Left renal pelvis (tissue), 4 donors: ENCODE measurements at regions not wholly inside any gene's neighbourhood (a gene's known extent, or its start where the extent isn't known, plus 50 kb on each side); places are given as distances from the start of the nearest gene placed in this dataset.
"Not testable (repeated sequence)": the region's sequence is repeated elsewhere in the genome, so short reads cannot be mapped to it uniquely, and the experiment has no call there.

Experiments
- DNase-seq, 4 donors: peaks; one replicate each; pipeline ENCODE4 v3.0.0-alpha.2; 2013; ENCODE audit warnings: low read depth in 4 of 4, low spot score in 3 of 4

DNA sequence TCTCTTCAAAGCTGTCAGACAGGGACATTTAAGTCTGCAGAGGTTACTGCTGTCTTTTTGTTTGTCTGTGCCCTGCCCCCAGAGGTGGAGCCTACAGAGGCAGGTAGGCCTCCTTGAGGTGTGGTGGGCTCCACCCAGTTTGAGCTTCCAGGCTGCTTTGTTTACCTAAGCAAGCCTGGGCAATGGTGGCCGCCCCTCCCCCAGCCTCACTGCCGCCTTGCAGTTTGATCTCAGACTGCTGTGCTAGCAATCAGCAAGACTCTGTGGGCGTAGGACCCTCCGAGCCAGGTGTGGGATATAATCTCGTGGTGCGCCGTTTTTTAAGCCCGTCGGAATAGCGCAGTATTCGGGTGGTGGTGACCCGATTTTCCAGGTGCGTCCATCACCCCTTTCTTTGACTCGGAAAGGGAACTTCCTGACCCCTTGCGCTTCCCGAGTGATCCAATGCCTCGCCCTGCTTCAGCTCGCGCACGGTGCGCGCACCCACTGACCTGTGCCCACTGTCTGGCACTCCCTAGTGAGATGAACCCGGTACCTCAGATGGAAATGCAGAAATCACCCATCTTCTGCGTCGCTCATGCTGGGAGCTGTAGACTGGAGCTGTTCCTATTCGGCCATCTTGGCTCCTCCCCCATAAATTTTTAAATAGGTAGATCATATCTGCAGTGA, 785.1 kb downstream of the TDRD15 start:
- not testable (repeated sequence) for DNase-seq

DNA sequence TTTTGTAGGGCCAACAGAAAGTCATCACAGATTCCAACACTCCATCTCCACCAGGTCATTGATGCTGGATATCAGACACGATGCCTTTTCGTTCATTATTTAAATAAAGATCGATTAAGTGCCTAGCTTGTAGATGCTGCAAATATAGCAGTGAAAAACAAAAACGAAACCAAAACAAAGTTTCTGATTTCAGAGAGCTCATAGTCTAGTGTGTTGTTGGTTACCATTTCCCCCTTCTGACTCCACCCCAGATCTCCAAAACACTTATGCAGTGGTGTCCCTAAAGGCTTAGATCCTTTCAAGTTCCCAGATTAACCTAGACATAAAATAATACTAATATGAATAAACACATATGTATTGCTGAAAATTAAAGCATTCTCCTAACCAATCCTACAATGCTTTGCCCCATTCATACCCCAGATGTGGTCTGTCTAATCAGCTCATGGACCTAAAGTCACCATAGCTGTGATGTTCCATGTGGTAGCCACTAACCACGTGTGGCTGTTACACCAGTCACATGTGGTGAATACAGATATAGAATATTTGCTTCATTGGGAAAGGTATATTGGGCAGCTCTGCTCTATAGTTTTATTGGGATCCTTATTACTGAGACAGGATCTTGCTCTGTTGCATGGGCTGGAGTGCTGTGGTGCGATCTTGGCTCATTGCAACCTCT, 787.2 kb downstream of the TDRD15 start:
- no peak for DNase-seq

DNA sequence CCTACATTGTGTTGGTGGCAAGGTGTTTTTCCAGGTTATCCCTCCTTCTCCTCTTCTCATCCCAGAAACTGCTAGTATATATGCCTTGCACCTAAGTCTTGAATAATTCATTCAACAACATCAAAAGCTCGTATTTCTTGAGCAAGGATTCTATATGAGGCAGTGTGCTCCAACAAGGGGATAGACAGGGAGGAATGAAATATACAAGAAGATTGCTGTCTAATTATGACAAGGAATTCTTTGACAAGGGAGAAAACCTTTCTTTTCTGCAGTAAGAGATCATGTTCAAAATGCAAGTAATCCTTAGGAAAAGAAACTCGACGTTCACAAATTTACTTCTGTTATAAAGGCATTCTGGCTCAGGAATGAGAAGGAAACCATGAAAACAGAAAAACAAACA, 788.6 kb downstream of the TDRD15 start:
- DNase-seq = no peak

DNA sequence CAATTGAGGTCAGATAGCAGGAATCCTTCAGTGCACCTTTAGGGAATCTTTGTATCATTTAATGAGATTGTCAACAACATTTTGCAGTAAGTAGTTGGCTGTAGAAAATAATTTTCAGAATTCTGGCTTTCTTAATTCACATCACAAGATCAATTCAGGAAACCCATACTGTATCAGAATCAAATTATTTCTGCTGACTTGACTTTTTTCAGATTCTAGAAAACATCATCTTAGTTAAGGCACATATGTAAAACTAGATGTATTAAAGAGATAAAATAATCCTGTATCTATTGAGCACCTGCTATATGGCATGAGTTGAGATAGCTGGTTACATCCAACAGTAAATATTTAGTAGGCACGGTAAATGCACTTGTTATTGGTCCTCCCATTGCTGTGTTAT, 791.4 kb downstream of the TDRD15 start:
- no peak for DNase-seq

DNA sequence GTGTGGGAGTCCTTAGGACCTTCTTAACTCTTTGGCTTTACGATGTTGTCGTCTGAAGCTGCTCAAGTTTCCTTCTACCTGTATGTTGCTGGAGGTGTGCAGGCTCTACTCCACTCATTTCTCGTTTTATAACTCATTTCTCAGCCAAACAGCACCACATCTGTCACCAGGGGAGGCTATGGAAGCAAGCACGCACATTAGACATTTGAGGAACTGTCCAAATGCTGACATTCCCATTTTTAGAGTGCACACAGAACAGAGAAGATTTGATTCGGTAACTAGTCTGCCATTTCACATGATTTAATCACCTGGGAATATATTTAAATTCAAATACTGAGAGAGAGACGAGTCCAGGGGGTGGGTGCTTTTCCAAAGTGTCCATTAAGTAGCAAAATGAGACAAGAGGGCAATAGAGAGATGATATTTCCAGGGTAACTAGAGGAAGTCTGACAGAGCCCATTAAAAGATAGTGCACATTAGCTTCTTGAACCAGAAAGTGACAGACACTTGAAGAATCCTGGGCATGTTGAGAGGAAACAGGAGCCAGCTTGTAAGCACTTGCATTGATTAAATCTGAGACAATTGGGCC, 793.3 kb downstream of the TDRD15 start:
- DNase-seq = peak; percentile 2 to 16 (median 11)

DNA sequence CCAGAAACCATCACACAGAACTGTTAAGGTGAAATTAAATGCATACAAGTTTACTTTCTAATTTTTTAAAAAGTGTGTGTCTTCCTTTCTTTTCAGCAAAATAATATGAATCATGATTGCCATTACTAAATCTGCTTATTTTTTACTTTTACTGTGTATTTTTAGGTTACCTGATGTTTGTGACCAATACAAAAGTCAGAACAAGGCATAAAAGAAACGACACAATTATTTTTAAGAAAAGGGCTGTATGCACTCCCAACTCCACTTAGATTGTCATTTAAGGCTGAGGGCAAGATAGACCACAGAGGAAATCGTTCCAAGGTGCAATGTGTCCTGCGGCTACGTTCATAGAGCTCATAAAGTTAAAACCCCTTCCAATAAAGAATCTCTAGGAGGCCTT, 797.0 kb downstream of the TDRD15 start:
- no peak for DNase-seq

DNA sequence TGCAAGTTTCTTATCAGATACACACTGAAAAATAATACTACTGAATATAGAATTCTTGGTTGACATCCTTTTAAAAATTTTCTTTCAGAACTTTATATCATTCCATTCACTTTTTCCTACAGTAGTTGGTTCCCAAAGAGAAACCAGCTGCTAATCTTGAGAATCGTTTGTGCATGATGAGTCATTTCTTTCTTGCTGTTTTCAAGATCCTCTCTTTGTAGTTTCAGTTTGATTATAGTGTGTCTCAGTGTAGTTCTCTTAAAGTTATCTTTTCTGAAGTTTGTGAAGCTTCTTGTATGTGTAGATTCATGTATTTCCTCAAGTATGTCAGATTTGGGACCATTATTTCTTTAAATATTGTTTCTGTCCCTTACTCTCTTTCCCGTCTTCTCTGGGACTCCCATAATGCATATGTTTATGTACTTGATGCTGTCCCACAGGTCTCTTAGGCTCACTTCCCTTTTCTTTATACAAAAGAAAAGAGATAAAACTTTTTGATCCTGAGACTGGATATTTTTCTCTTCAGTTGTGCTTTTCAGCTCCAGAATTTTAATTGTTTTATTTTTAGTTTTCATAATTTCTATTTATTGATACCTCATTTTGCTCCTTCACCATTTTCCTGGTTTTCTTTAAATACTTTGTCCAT, 801.0 kb downstream of the TDRD15 start:
- no peak for DNase-seq

DNA sequence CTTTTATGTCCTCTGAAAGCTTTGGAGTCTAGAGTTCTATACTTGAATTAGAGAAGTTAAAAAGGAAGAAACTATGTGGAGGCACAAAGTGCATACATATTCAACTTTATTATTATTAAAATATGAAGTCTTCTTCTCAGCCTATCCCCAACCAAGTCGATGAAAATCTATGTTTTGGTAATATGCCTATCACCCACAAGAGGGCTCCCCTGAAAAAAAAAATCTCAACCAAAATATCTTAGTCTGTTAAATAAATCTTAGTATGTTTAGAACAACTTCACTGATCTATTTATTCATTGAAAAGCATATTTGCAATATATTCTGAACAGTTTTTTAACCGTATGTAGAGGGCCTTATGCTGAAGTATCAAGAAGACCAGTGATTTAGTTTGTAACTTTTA, 804.5 kb downstream of the TDRD15 start:
- DNase-seq = no peak

DNA sequence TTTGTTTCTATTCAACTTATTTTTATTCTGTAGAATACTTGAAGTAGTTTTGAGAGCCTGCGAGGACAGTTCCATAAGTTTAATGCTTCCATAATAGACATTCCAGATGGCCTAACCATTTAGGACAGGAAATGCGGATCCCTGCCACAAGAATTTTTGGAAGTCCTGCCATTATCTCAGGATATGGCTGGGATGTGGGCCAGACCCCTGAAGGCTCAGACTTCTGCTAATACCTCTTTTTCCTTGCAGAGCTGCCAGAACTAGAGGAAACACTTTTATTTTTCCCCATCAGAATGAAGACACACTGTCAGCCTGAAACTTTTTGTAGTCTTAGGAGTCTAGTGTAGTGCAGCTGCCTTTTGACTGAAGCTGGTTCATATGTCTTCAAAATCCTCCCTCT, 806.5 kb downstream of the TDRD15 start:
- DNase-seq = no peak

DNA sequence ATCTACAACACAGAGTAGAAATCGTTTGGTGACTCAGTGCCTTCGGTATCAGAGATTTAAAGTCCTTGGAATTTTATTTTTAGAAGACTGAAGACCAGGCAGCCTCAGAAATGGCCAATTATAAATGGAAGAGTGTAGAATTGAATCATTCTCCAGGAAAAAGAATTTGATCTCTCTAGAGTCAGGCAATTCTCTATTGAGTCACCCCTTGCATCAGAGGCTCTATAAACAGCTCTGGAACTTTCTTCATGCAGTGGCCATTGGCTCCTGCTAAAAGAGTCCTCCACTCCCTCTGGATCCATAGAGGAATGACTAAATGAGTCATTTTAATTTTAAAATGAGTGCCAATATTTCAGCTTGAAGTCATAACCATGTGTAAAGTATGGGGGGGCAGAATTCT, 816.2 kb downstream of the TDRD15 start:
- no peak for DNase-seq

DNA sequence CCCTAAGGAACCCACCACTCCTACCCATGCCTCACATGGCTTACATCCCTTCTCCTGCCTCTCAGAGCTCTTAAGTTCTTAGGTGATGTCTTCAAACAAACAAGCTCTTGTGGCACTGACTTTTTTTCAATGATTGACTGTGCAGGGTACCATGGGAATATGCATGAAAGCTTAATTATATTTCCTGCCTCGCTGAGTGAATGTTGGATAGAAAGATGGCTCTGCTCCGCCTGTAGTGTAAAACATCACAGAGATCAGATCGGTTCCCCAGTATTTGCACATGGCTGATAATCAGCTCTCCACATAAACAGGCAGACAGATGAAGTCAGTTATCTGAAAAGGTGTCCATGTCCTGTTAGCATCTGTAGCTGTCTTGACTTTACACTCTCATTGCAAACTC, 820.8 kb downstream of the TDRD15 start:
- no peak for DNase-seq

DNA sequence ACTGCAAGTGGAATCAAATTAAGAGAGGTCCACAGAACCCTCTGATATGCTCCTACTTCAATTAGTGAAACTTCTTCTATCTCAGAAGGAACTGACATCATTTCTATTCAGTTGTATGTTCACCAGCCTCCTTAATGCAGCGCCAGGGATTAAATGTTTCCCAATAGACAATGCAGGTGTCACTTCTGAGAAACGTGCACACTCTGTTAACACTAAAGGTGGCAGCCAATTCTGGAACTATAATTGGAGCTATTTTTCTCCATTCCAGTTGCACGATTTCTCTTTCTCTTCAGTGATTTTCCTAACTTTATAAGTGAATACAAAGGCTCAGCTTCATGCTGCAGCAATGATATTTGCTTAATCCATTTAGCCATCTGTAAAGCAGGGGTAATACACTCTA, 821.9 kb downstream of the TDRD15 start:
- DNase-seq = no peak

DNA sequence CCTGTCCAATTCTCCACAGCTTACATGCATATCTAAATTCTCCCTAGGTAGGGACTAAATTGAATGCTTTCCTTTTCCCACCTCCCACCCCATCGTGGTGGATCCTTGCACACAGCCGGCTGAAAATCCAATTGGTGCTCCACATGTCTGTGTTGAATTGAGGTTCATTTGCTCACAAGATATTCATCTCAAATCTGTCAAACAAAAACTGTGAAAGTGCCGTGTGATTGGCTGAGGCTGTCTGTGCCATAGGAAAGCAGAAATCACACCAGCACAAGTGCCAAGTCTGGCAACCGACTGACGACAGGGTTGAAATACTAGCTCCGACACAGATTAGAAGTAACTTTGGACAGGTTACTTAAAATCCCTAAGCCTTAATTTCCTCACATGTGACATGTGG, 823.3 kb downstream of the TDRD15 start:
- DNase-seq = no peak

DNA sequence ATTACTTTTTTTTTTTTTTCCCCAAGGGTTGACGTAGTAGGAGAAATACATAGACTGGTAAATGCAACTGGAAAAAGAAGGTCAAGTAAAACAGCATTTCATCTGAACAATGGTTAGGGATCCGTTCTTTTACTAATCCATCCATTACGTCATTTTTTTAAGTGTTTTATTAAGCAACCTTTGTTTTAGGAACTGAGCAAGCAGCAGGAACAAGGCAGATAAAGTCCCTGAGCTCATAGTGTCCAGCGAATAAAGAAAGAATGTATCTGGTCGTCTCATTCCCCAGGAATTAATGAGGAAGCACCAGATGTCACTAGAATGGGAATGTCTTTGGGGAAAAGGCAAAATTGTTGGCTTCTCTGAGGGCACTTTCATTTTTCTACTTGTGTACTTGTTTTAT, 842.4 kb downstream of the TDRD15 start:
- DNase-seq = no peak

DNA sequence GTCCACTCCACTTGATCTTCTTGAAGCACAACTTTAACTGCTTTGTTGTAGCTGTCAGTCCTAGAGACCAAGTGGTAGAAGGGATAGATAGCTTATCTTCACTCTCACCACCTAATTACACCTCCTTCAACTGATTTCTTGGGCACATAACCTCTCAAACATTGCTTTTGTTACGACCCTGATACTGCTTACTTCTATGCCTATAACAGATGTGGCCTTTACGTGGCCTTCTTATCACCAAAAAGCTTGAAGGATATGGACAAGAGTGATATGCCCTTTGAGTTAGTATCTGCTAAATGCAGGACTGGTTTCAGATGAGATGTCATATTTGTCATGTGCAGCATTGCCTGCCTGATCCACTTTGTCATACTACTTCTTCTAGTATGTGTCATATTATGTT, 847.2 kb downstream of the TDRD15 start:
- no peak for DNase-seq

DNA sequence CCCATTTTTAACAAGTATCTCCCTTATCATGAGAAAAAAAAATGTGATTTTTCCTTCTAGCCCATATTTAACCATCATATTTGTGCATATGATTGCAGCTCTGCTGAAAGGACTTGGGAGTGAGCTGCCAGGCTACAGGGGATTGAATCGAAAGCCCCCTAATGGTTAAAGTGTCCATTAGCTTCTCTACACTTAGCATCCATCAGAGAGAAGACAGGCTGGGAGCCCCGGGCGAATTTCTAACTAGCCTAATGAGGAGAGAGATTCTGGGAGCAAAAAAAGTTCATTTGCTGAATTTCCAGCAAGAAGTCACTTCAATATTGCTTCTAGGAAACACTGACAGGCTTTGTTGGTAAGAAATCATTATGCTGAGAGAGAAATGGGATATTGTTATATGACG, 848.8 kb downstream of the TDRD15 start:
- no peak for DNase-seq

DNA sequence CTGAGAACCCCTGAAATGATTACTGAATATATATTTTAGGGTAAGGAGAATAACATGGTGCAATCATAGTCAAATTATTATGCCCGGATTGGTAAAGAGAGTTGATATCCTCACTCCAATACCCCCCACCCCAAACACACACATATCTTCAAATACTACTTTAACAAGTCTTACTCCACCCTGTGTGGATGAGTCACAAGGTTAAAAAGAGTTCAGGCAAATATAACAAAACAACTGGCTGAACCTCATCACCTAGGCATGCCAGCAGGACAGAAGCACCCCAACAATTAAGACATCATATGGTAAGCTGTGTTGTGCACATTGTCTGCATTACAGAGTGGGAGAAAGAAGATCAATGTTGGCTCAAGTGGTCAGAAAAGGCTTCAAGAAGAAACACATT, 857.4 kb downstream of the TDRD15 start:
- no peak for DNase-seq

DNA sequence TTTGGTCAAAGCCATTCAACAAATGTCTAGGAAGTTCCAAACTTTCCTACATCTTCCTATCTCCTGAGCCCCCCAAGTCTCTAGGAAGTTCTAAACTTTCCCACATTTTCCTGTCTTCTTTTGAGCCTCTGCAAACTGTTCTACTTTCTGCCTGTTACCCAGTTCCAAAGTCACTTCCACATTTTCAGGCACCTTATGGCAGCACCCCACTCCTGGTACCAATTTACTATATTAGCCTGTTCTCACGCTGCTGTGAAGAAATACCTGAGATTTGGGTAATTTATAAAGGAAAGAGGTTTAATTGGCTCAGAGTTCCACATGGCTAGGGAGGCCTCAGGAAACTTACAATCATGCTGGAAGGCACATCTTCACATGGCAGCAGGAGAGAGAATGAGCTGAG, 869.2 kb downstream of the TDRD15 start:
- no peak for DNase-seq

DNA sequence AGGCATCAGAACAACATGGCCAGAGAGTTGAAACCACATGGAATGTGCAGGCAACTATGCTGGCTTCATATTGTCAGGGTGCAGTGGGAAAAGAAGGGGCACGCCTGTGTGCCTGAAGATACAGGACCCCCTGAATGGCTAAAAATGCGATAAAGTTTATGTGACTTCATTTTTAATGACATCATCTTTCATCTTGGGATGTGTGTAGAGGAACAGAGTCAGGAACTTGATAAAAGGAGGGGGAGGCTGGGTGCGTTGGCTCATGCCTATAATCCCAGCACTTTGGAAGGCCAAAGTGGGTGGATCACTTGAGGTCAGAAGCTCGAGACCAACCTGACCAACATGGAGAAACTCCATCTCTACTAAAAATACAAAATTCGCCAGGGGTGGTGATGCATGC, 872.6 kb downstream of the TDRD15 start:
- no peak for DNase-seq

DNA sequence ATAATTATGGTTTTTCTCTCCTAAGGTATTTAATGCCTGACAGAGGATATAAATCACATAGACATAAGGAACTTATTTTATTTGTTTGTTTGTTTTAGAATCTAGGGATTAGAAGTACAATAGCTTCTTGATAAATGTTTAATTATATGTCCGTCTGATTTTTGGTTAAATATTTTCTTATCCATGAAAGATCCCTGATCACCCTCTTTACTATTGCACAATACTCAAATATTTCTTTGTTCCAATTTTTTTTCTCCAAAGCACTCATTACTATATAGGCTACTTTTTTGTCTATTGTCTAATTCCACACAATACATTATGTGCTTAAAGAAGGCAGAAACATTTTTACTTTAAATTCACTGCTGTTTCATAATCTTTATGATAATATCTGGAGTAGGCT, 875.8 kb downstream of the TDRD15 start:
- DNase-seq = no peak

DNA sequence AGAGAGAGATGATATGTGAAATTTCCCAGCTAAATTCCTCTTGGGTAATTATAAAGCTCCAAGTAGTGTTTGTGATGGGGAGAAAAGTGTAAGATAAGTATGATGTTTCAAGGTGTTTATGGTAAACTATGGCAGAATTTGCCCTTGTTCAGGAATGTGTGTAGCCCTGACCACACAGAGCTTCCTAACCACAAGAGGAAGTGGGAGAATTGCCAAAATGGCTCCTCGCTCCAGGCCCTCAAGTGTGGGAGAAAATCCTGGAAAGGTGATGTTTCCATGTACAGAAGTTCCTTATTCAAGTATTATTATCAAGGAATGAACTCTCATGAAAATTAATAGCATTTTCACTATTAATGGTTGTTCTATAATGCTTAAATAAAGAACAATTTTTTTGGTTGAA, 878.3 kb downstream of the TDRD15 start:
- DNase-seq = no peak

DNA sequence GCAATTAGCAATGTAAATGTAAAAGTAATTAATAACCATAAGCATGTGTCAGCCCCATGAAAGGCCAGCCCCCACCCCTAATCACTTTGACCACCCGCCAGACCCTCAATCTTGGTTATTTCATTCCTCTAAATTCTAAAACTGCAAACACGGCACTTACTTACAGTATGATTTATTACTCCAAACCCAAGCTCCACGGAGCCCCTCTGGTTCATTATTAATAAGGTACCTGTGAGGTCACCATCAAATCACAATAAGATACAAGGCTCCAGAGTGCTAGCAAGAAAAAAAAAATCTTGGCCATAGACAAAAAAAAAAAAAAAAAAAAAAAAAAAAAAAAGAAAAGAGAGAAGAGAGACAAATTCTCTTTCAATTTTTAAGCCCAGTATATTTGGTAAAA, 879.5 kb downstream of the TDRD15 start:
- DNase-seq = no peak
